PC-3 (cell line): ENCODE measurements at regions not wholly inside any gene's neighbourhood (a gene's known extent, or its start where the extent isn't known, plus 50 kb on each side); places are given as distances from the start of the nearest gene placed in this dataset.

Source experiments
- ATAC-seq: fragments of 200-7000 bp; cut with Tn5 transposase; 2 replicates; pipeline ENCODE4 v1.9.1; 2020; ENCODE audit warnings: mild to moderate bottlenecking, moderate library complexity
- BruUV-seq: library from RNA; stranded (reverse); fragments of 400-500 nt; replicated peaks from 2 replicates; lab custom pipeline; 2021; lab: Mats Ljungman, UMichigan
- CTCF ChIA-PET: fragments of 300-600 bp; sonication (Branson Sonifier 250); formaldehyde crosslinking; loops from one replicate; lab custom pipeline; 2022; ENCODE audit warnings: antibody characterized with exemption; lab: Charles Lee
- POLR2A ChIA-PET: fragments of 300-600 bp; sonication (Branson Sonifier 250); formaldehyde crosslinking; loops from one replicate; lab custom pipeline; 2022; ENCODE audit warnings: antibody characterized with exemption; ENCODE audit not compliant: unreplicated experiment; lab: Charles Lee
- DNase-seq: peaks from one replicate; pipeline ENCODE4 v3.0.0-alpha.2; 2015
- H2AFZ ChIP-seq: fragments of 300-600 bp; sonication (generic); 2 replicates; pipeline ENCODE4 v1.6.0; 2016; ENCODE audit warnings: antibody characterized with exemption, low read length
- H3F3A ChIP-seq: fragments of 300-600 bp; sonication (generic); one replicate; pipeline ENCODE4 v1.6.0; 2017; ENCODE audit warnings: antibody characterized with exemption, low read length, control low read depth, mild to moderate bottlenecking; ENCODE audit not compliant: unreplicated experiment
- H3K27ac ChIP-seq: fragments of 300-600 bp; sonication (generic); 2 replicates; pipeline ENCODE4 v1.5.1; 2016; ENCODE audit warnings: mild to moderate bottlenecking, low read length
- H3K27me3 ChIP-seq: fragments of 300-600 bp; sonication (generic); 2 replicates; pipeline ENCODE4 v1.6.1; 2016; ENCODE audit warnings: low read length, mixed read lengths
- H3K36me3 ChIP-seq: fragments of 300-600 bp; sonication (generic); 2 replicates; pipeline ENCODE4 v1.6.1; 2016; ENCODE audit warnings: low read depth, mixed run types, low read length, mixed read lengths
- H3K4me1 ChIP-seq: fragments of 300-600 bp; sonication (generic); 2 replicates; pipeline ENCODE4 v1.5.1; 2016; ENCODE audit warnings: low read length; ENCODE audit not compliant: insufficient read depth
- H3K4me2 ChIP-seq: fragments of 300-600 bp; sonication (generic); 2 replicates; pipeline ENCODE4 v1.6.0; 2016; ENCODE audit warnings: low read length
- H3K4me3 ChIP-seq: fragments of 300-600 bp; sonication (generic); 2 replicates; pipeline ENCODE4 v1.5.1; 2016; ENCODE audit warnings: mild to moderate bottlenecking, low read length, mixed read lengths
- H3K79me2 ChIP-seq: fragments of 300-600 bp; sonication (generic); 2 replicates; pipeline ENCODE4 v1.6.1; 2017; ENCODE audit warnings: low read length, mixed read lengths
- H3K9ac ChIP-seq: fragments of 300-600 bp; sonication (generic); 2 replicates; pipeline ENCODE4 v1.6.0; 2016; ENCODE audit warnings: mild to moderate bottlenecking, low read length
- H3K9me2 ChIP-seq: fragments of 300-600 bp; sonication (generic); replicated peaks from 2 replicates; pipeline ENCODE4 v1.6.1; 2016; ENCODE audit warnings: mixed run types, low read length, mixed read lengths
- H3K9me3 ChIP-seq: fragments of 300-600 bp; sonication (generic); 2 replicates; pipeline ENCODE4 v1.6.1; 2016; ENCODE audit warnings: low read length, mixed read lengths
- H4K20me1 ChIP-seq: fragments of 300-600 bp; sonication (generic); 2 replicates; pipeline ENCODE4 v1.6.1; 2016; ENCODE audit warnings: low read length, mixed read lengths
- EZH2 ChIP-seq: fragments of 300-600 bp; sonication (generic); IDR thresholded peaks from one replicate; pipeline ENCODE4 v1.6.1; 2017; ENCODE audit warnings: antibody characterized with exemption, mild to moderate bottlenecking, low read length; ENCODE audit not compliant: unreplicated experiment
- EZH2phosphoT487 ChIP-seq: fragments of 300-600 bp; sonication (generic); IDR thresholded peaks from 2 replicates; pipeline ENCODE4 v1.6.1; 2018; ENCODE audit warnings: mild to moderate bottlenecking, antibody characterized with exemption, low read length, borderline replicate concordance
- intact Hi-C: fragments of 100-400 bp; cut with micrococcal nuclease; formaldehyde crosslinking; loops from 2 replicates; pipeline ENCODE4 v1.9.0; 2023
- TF ChIP-seq, protein P1 (sequence below): fragments of 300-600 bp; sonication (generic); conservative IDR thresholded peaks from 2 replicates; pipeline ENCODE4 v1.5.1; 2017; ENCODE audit warnings: antibody characterized with exemption, low read depth, mild to moderate bottlenecking, low read length

GRCh38 chr21:28590026-28590425, 402.7 kb downstream of the LTN1 start:
- no TSS peak for BruUV-seq
- Histone ChIP-seq H3K9me3 (no peaks in the 10 kb centered on the region), H3K4me3 (no peak overlapping the region), H3K27ac (no peak overlapping the region), H3K4me1 (peaks cover 21% of the 10 kb centered on the region), H3F3A (no peaks in the 10 kb centered on the region), H4K20me1 (no peaks in the 10 kb centered on the region), H3K27me3 (no peaks in the 10 kb centered on the region), H2AFZ (no peak overlapping the region), H3K9ac (no peak overlapping the region), H3K9me2 (no peaks in the 10 kb centered on the region), H3K79me2 (no peaks in the 10 kb centered on the region), H3K36me3 (no peaks in the 10 kb centered on the region; the same call in 1 of the 2 replicates), H3K4me2 (no peak overlapping the region)
- TF ChIP-seq EZH2phosphoT487, result no peak
- TF ChIP-seq, protein P1, sequence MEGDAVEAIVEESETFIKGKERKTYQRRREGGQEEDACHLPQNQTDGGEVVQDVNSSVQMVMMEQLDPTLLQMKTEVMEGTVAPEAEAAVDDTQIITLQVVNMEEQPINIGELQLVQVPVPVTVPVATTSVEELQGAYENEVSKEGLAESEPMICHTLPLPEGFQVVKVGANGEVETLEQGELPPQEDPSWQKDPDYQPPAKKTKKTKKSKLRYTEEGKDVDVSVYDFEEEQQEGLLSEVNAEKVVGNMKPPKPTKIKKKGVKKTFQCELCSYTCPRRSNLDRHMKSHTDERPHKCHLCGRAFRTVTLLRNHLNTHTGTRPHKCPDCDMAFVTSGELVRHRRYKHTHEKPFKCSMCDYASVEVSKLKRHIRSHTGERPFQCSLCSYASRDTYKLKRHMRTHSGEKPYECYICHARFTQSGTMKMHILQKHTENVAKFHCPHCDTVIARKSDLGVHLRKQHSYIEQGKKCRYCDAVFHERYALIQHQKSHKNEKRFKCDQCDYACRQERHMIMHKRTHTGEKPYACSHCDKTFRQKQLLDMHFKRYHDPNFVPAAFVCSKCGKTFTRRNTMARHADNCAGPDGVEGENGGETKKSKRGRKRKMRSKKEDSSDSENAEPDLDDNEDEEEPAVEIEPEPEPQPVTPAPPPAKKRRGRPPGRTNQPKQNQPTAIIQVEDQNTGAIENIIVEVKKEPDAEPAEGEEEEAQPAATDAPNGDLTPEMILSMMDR, result no peak
- no peak for TF ChIP-seq EZH2
- ATAC-seq (no peak), DNase-seq (no peak)
- intact Hi-C loops, result no loop called here
- POLR2A ChIA-PET, result no interaction called here
- CTCF ChIA-PET, result no interaction called here

DNA sequence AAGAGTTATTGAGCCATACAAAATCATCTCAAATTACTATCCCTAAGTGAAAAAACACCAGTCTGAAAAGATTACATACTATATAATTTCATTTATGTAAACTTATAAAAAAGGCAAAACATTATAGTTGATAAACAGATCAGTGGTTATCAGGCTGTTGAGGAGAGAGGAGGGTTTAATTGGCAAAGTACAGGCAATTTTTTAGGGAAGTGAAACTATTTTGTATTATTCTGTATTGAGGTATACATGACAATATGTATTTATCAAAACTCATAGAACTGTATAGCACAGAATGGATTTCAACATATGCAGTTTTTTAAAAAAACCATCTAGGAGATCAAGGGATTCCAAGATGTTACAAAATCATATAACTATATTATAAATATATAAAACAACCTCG, 403.7 kb downstream of the LTN1 start:
- no TSS peak for BruUV-seq
- ChIA-PET POLR2A (no interaction called here), CTCF (no interaction called here)
- no peaks in the 10 kb centered on the region for H3K79me2 ChIP-seq
- H2AFZ ChIP-seq, result no peak overlapping the region
- H3K4me1 ChIP-seq, result peaks cover 21% of the 10 kb centered on the region
- ATAC-seq (no peak), DNase-seq (no peak)
- H3K4me3 ChIP-seq, result no peak overlapping the region
- intact Hi-C loops, result no loop called here
- no peak overlapping the region for H3K27ac ChIP-seq
- H3F3A ChIP-seq, result no peaks in the 10 kb centered on the region
- H3K4me2 ChIP-seq, result no peak overlapping the region
- no peaks in the 10 kb centered on the region; the same call in 1 of the 2 replicates for H3K36me3 ChIP-seq
- no peak for TF ChIP-seq EZH2phosphoT487
- TF ChIP-seq EZH2, result no peak
- TF ChIP-seq, protein P1, result no peak
- H3K9me2 ChIP-seq, result no peaks in the 10 kb centered on the region
- H3K9me3 ChIP-seq, result no peaks in the 10 kb centered on the region
- no peak overlapping the region for H3K9ac ChIP-seq
- no peaks in the 10 kb centered on the region for H4K20me1 ChIP-seq
- no peaks in the 10 kb centered on the region for H3K27me3 ChIP-seq

- no peaks in the 10 kb centered on the region for H3K9me2 ChIP-seq
- CTCF ChIA-PET, result no interaction called here
- DNase-seq (peak; percentile 88), ATAC-seq (peak; percentile 98)
- no peaks in the 10 kb centered on the region for H3K79me2 ChIP-seq
- peak overlapping the region; percentile 55 for H3K9ac ChIP-seq
- POLR2A ChIA-PET, result interaction anchor here (0.6 kb wide), 1 partner anchor 1347 kb away, joined by 3 read pairs; no protein-coding TSS in a partner anchor
- H3F3A ChIP-seq, result no peaks in the 10 kb centered on the region
- TF ChIP-seq EZH2phosphoT487 (no peak), EZH2 (no peak)
- TF ChIP-seq, protein P1, result no peak
- H2AFZ ChIP-seq, result no peak overlapping the region
- H3K27ac ChIP-seq, result peak overlapping the region; percentile 86
- no peaks in the 10 kb centered on the region for H3K9me3 ChIP-seq
- no peaks in the 10 kb centered on the region; the same call in 1 of the 2 replicates for H3K36me3 ChIP-seq
- intact Hi-C loops, result loop anchor here (2.0 kb wide), 1 partner anchor 49 kb away; no protein-coding TSS in a partner anchor
- no TSS peak for BruUV-seq
- peak overlapping the region; percentile 19; the same call in 1 of the 2 replicates for H3K4me3 ChIP-seq
- H4K20me1 ChIP-seq, result no peaks in the 10 kb centered on the region
- peak overlapping the region; percentile 56 for H3K4me2 ChIP-seq
- peaks cover 21% of the 10 kb centered on the region for H3K4me1 ChIP-seq
- no peaks in the 10 kb centered on the region for H3K27me3 ChIP-seq
These were observed 404.9 kb downstream of the LTN1 start for GRCh38 chr21:28587748-28588147.
